H1 (cell line): ENCODE measurements at regions not wholly inside any gene's neighbourhood (a gene's known extent, or its start where the extent isn't known, plus 50 kb on each side); places are given as distances from the start of the nearest gene placed in this dataset.

Experiments used
- CTCF ChIA-PET: fragments of 300-600 bp; sonication (Branson Sonifier 250); formaldehyde crosslinking; loops from one replicate; lab custom pipeline; 2021; ENCODE audit not compliant: partially characterized antibody; lab: Charles Lee
- POLR2A ChIA-PET: fragments of 300-600 bp; sonication (Branson Sonifier 250); formaldehyde crosslinking; loops from one replicate; lab custom pipeline; 2021; ENCODE audit warnings: inconsistent platforms; ENCODE audit not compliant: partially characterized antibody; lab: Charles Lee
- DNase-seq, 2 experiments: peaks; one replicate each; pipeline versions ENCODE4 v3.0.0 to v3.0.0-alpha.2; 2010 to 2022; ENCODE audit warnings: low spot score in 2 of 2, low read depth in 1 of 2, mixed read lengths in 1 of 2
- FAIRE-seq: peaks from 2 replicates; lab custom pipeline; 2011; peaks lifted over from hg19 to GRCh38; lab: Jason Lieb, UNC
- H2AFZ ChIP-seq: 2 replicates; pipeline ENCODE4 v1.8.1; 2012; ENCODE audit warnings: low read length, inconsistent platforms
- H2AK5ac ChIP-seq: 2 replicates; pipeline ENCODE4 v1.6.1; 2013; ENCODE audit warnings: low read depth, low read length
- H2BK120ac ChIP-seq: replicated peaks from 2 replicates; pipeline ENCODE3; 2013; ENCODE audit warnings: low read depth, low read length, inconsistent platforms
- H2BK12ac ChIP-seq: 2 replicates; pipeline ENCODE4 v1.6.1; 2013; ENCODE audit warnings: low read depth, low read length
- H2BK15ac ChIP-seq: 2 replicates; pipeline ENCODE4 v1.6.1; 2013; ENCODE audit warnings: low read length
- H2BK20ac ChIP-seq: 2 replicates; pipeline ENCODE4 v1.6.1; 2013; ENCODE audit warnings: low read length
- H2BK5ac ChIP-seq: 2 replicates; pipeline ENCODE4 v1.6.1; 2013; ENCODE audit warnings: low read depth, low read length
- H3K14ac ChIP-seq: 2 replicates; pipeline ENCODE4 v1.6.1; 2013; ENCODE audit warnings: inconsistent platforms; ENCODE audit not compliant: insufficient read length
- H3K18ac ChIP-seq: 2 replicates; pipeline ENCODE4 v1.6.1; 2013; ENCODE audit warnings: low read length; ENCODE audit errors: extremely low read depth
- H3K23ac ChIP-seq: 2 replicates; pipeline ENCODE4 v1.6.1; 2013; ENCODE audit warnings: inconsistent platforms; ENCODE audit not compliant: insufficient read length
- H3K23me2 ChIP-seq: 2 replicates; pipeline ENCODE4 v1.6.1; 2013; ENCODE audit warnings: low read depth, low read length
- H3K27ac ChIP-seq: 2 replicates; pipeline ENCODE4 v1.6.1; 2011; ENCODE audit warnings: low read depth, low read length, inconsistent platforms
- H3K27me3 ChIP-seq, 4 experiments: replicated peaks in 1 of 4; 1 replicate in 1 of 4; 2 replicates in 3 of 4; pipeline versions ENCODE4 v1.6.1 to v1.8.1; 2011 to 2013; ENCODE audit warnings: low read length in 3 of 4, mild to moderate bottlenecking in 3 of 4, inconsistent platforms in 2 of 4, mixed read lengths in 2 of 4, moderate library complexity in 1 of 4; ENCODE audit not compliant: control insufficient read depth in 3 of 4, insufficient read depth in 3 of 4; ENCODE audit errors: extremely low read depth in 1 of 4
- H3K36me3 ChIP-seq, 4 experiments: 2 replicates each; pipeline versions ENCODE4 v1.6.1 to v1.8.1; 2011 to 2013; ENCODE audit warnings: mild to moderate bottlenecking in 4 of 4, low read length in 3 of 4, moderate library complexity in 2 of 4, control low read depth in 1 of 4, inconsistent platforms in 1 of 4; ENCODE audit not compliant: insufficient read depth in 4 of 4, control insufficient read depth in 2 of 4
- H3K4ac ChIP-seq: replicated peaks from 2 replicates; pipeline ENCODE3; 2013; ENCODE audit warnings: low read length, low read depth, mixed read lengths, inconsistent platforms; ENCODE audit not compliant: insufficient read length
- H3K4me1 ChIP-seq, 4 experiments: replicated peaks in 1 of 4; 1 replicate in 1 of 4; 2 replicates in 3 of 4; pipeline versions ENCODE4 v1.6.1 to v1.8.1; 2011 to 2013; ENCODE audit warnings: low read length in 3 of 4, inconsistent platforms in 2 of 4, mixed read lengths in 1 of 4; ENCODE audit not compliant: insufficient read depth in 4 of 4, control insufficient read depth in 3 of 4
- H3K4me2 ChIP-seq, 2 experiments: 2 replicates each; pipeline versions ENCODE4 v1.6.1 to v1.8.1; 2011 to 2013; ENCODE audit warnings: low read depth in 2 of 2, low read length in 2 of 2, control low read depth in 1 of 2, inconsistent platforms in 1 of 2, mild to moderate bottlenecking in 1 of 2; ENCODE audit not compliant: insufficient read depth in 1 of 2
- H3K4me3 ChIP-seq, 4 experiments: fragments of 200-600, 300-600 bp in 1 of 4; sonication (generic), shearing (Covaris generic), sonication (Bioruptor Twin) in 1 of 4; 2 replicates each; pipeline versions ENCODE4 v1.5.1 to v1.8.1; 2011 to 2016; ENCODE audit warnings: low read length in 4 of 4, low read depth in 3 of 4, control low read depth in 2 of 4, inconsistent platforms in 2 of 4, mild to moderate bottlenecking in 2 of 4, mixed read lengths in 1 of 4, moderate library complexity in 1 of 4; ENCODE audit not compliant: insufficient read depth in 2 of 4; ENCODE audit errors: extremely low read depth in 1 of 4
- H3K56ac ChIP-seq: replicated peaks from 2 replicates; pipeline ENCODE3; 2013; ENCODE audit warnings: low read depth, mild to moderate bottlenecking, mixed read lengths, low read length, inconsistent platforms; ENCODE audit not compliant: insufficient read length
- H3K79me1 ChIP-seq: 2 replicates; pipeline ENCODE4 v1.6.1; 2013; ENCODE audit warnings: low read depth, low read length, control low read depth
- H3K79me2 ChIP-seq, 2 experiments: 2 replicates each; pipeline versions ENCODE4 v1.6.1 to v1.8.1; 2012 to 2013; ENCODE audit warnings: low read length in 2 of 2, mild to moderate bottlenecking in 2 of 2, inconsistent platforms in 1 of 2; ENCODE audit not compliant: insufficient read depth in 2 of 2, control insufficient read depth in 1 of 2
- H3K9ac ChIP-seq, 4 experiments: replicated peaks in 1 of 4; 1 replicate in 1 of 4; 2 replicates in 3 of 4; pipeline versions ENCODE4 v1.6.1 to v1.8.1; 2011 to 2013; ENCODE audit warnings: low read depth in 3 of 4, low read length in 3 of 4, control low read depth in 2 of 4, mild to moderate bottlenecking in 2 of 4, moderate library complexity in 2 of 4, inconsistent platforms in 1 of 4; ENCODE audit errors: extremely low read depth in 1 of 4
- H3K9me3 ChIP-seq, 2 experiments: 2 replicates each; pipeline versions ENCODE4 v1.6.1 to v1.8.1; 2012 to 2013; ENCODE audit warnings: mild to moderate bottlenecking in 2 of 2, moderate library complexity in 2 of 2, control low read depth in 1 of 2, inconsistent platforms in 1 of 2, low read depth in 1 of 2, low read length in 1 of 2, mixed read lengths in 1 of 2; ENCODE audit not compliant: insufficient read depth in 2 of 2
- H4K20me1 ChIP-seq, 2 experiments: replicated peaks in 1 of 2; 2 replicates each; pipeline versions ENCODE3 to v1.8.1; 2011 to 2013; ENCODE audit warnings: inconsistent platforms in 2 of 2, low read length in 2 of 2, mild to moderate bottlenecking in 1 of 2; ENCODE audit not compliant: insufficient read depth in 2 of 2, control insufficient read depth in 1 of 2
- H4K5ac ChIP-seq: 2 replicates; pipeline ENCODE4 v1.6.1; 2013; ENCODE audit warnings: low read length, low read depth, mixed read lengths, inconsistent platforms; ENCODE audit not compliant: insufficient read length
- H4K8ac ChIP-seq: 2 replicates; pipeline ENCODE4 v1.8.0; 2013; ENCODE audit warnings: mild to moderate bottlenecking, moderate library complexity, low read length, inconsistent platforms; ENCODE audit not compliant: insufficient read depth; ENCODE audit errors: extremely low read depth
- H4K91ac ChIP-seq: replicated peaks from 2 replicates; pipeline ENCODE3; 2013; ENCODE audit warnings: low read length, mixed read lengths, inconsistent platforms; ENCODE audit not compliant: insufficient read length
- ATF3 ChIP-seq: IDR thresholded peaks from 2 replicates; pipeline ENCODE4 v1.6.1; 2011; ENCODE audit warnings: low read depth, mild to moderate bottlenecking, low read length; ENCODE audit not compliant: insufficient read depth
- CBX5 ChIP-seq: fragments of 300-800, 300-1000 bp; sonication (generic); IDR thresholded peaks from 2 replicates; pipeline ENCODE4 v1.7.1; 2016; ENCODE audit warnings: antibody characterized with exemption, low read length, low read depth
- GTF2F1 ChIP-seq: IDR thresholded peaks from 2 replicates; pipeline ENCODE4 v1.6.1; 2012; ENCODE audit warnings: low read depth, low read length, improper control_type of control experiment, borderline replicate concordance
- JUND ChIP-seq: IDR thresholded peaks from 2 replicates; pipeline ENCODE4 v1.6.1; 2011; ENCODE audit warnings: mild to moderate bottlenecking, improper control_type of control experiment, low read length
- PHF8 ChIP-seq: fragments of 200-600 bp; sonication (generic); conservative IDR thresholded peaks from 2 replicates; pipeline ENCODE4 v1.7.1; 2012; ENCODE audit warnings: low read depth, mild to moderate bottlenecking, inconsistent platforms, low read length, moderate library complexity
- RFX5 ChIP-seq: IDR thresholded peaks from 2 replicates; pipeline ENCODE4 v1.6.1; 2011; ENCODE audit warnings: low read depth, low read length, improper control_type of control experiment, borderline replicate concordance
- RXRA ChIP-seq: IDR thresholded peaks from 2 replicates; pipeline ENCODE4 v1.6.1; 2011; ENCODE audit warnings: low read depth, mild to moderate bottlenecking, low read length, moderate library complexity; ENCODE audit not compliant: insufficient read depth
- ZNF274 ChIP-seq: IDR thresholded peaks from 2 replicates; pipeline ENCODE4 v1.7.0; 2012; ENCODE audit warnings: low read length, borderline replicate concordance; ENCODE audit errors: extremely low read depth
- WGBS, 2 experiments: shearing (Covaris generic) in 1 of 2; methylation state at CpG; one replicate each; pipeline versions ENCODE4 v1.1.6 to v1.1.7; 2013 to 2015; ENCODE audit warnings: low lambda C conversion rate in 2 of 2, mixed read lengths in 2 of 2, inconsistent platforms in 1 of 2, low coverage in 1 of 2, missing lambda C conversion rate in 1 of 2; ENCODE audit not compliant: insufficient replicate concordance in 2 of 2, insufficient coverage in 1 of 2, insufficient read length in 1 of 2; ENCODE audit errors: extremely low coverage in 1 of 2, missing lambda C conversion rate in 1 of 2; 5-methylcytosine and 5-hydroxymethylcytosine counted together

- POLR2A ChIA-PET: interaction anchor here (1.8 kb wide), 1 partner anchor 8 kb away, joined by 4 read pairs; no protein-coding TSS in a partner anchor
- Histone ChIP-seq H2BK12ac (no peak overlapping the region), H3K56ac (no peak overlapping the region), H3K23me2 (no peaks in the 10 kb centered on the region), H3K23ac (no peak overlapping the region), H3K14ac (no peak overlapping the region), H3K4me1 (peaks cover 0 to 13% (median 11%) of the 10 kb centered on the region in 4 experiments; a peak in 6 of 7 replicates), H2BK15ac (0 out of 2 replicates have a peak overlapping the region, but pooled peaks have one; percentile 36), H3K4ac (no peak overlapping the region), H4K20me1 (peaks cover 0 to 2% of the 10 kb centered on the region in 2 experiments), H3K4me3 (no peak overlapping the region), H3K79me2 (peaks cover 0 to 75% of the 10 kb centered on the region in 2 experiments; a peak in 3 of 4 replicates), H3K4me2 (no peak overlapping the region), H3K79me1 (peaks cover 10% of the 10 kb centered on the region), H3K36me3 (no peaks in the 10 kb centered on the region), H3K18ac (no peak overlapping the region), H4K8ac (no peak overlapping the region), H2AFZ (no peak overlapping the region), H2BK5ac (no peak overlapping the region), H2AK5ac (no peak overlapping the region), H3K9ac (no peak overlapping the region; a peak in 1 of 7 replicates), H3K27me3 (no peaks in the 10 kb centered on the region), H3K9me3 (no peaks in the 10 kb centered on the region), H2BK120ac (no peak overlapping the region), H3K27ac (no peak overlapping the region), H2BK20ac (no peak overlapping the region), H4K91ac (no peak overlapping the region), H4K5ac (no peak overlapping the region)
- DNase-seq: no peak
- no peak for FAIRE-seq
- CTCF ChIA-PET: interaction anchor here (1.2 kb wide), 1 partner anchor 17 kb away, joined by 3 read pairs; no protein-coding TSS in a partner anchor
- WGBS, 2 experiments: 90% methylated on average over 6 of the region's 6 CpGs; no CpG with 5 or more reads in 1 of the 2 experiments
- TF ChIP-seq ZNF274: no peak
- no peak for TF ChIP-seq CBX5
- TF ChIP-seq ATF3: no peak
- no peak for TF ChIP-seq PHF8
- TF ChIP-seq RXRA: no peak
- no peak for TF ChIP-seq JUND
- no peak for TF ChIP-seq GTF2F1
- no peak for TF ChIP-seq RFX5
These were observed 134.4 kb upstream of the FOXN3 start for GRCh38 chr14:89551432-89551831.
